Tibial nerve (tissue), 4 donors: ENCODE measurements at regions not wholly inside any gene's neighbourhood (a gene's known extent, or its start where the extent isn't known, plus 50 kb on each side); places are given as distances from the start of the nearest gene placed in this dataset.
"Not testable (repeated sequence)": the region's sequence is repeated elsewhere in the genome, so short reads cannot be mapped to it uniquely, and the experiment has no call there.

Source experiments
- DNase-seq, 2 donors: peaks; one replicate each; pipeline ENCODE4 v3.0.0-alpha.2; 2019; ENCODE audit warnings: low spot score in 2 of 2
- H3K27ac ChIP-seq, 4 donors: fragments of 200-600 bp; sonication (generic) in 3 of 4; one replicate each; pipeline ENCODE4 v1.5.1; 2017 to 2019; ENCODE audit warnings: mild to moderate bottlenecking in 1 of 4
- H3K27me3 ChIP-seq, 2 donors: fragments of 200-600 bp; sonication (generic) in 1 of 2; one replicate each; pipeline versions ENCODE4 v1.5.1 to v1.6.0; 2017 to 2019
- H3K36me3 ChIP-seq, 3 donors: fragments of 200-600 bp; sonication (generic); one replicate each; pipeline ENCODE4 v1.5.1; 2018 to 2019
- H3K4me1 ChIP-seq, 4 donors: fragments of 200-600 bp; sonication (generic) in 3 of 4; one replicate each; pipeline ENCODE4 v1.5.1; 2017 to 2019
- H3K4me3 ChIP-seq, 4 donors: fragments of 200-600 bp; sonication (generic) in 3 of 4; one replicate each; pipeline ENCODE4 v1.5.1; 2017 to 2019; ENCODE audit warnings: mild to moderate bottlenecking in 1 of 4, moderate library complexity in 1 of 4
- H3K9me3 ChIP-seq, 4 donors: fragments of 200-600 bp; sonication (generic) in 3 of 4; one replicate each; pipeline ENCODE4 v1.5.1; 2017 to 2019
- CTCF ChIP-seq, 5 experiments: fragments of 200-600 bp in 3 of 5; fragments of 450-650 bp in 2 of 5; sonication (generic) in 3 of 5; IDR thresholded peaks; one replicate each; pipeline ENCODE4 v1.5.1; 2016 to 2019; ENCODE audit warnings: antibody characterized with exemption in 5 of 5, mild to moderate bottlenecking in 3 of 5, moderate library complexity in 2 of 5
- EP300 ChIP-seq, 2 donors: sonication (generic); formaldehyde crosslinking; IDR thresholded peaks; one replicate each; pipeline ENCODE4 v1.6.1; 2017; ENCODE audit warnings: antibody characterized with exemption in 2 of 2, mild to moderate bottlenecking in 1 of 2
- POLR2A ChIP-seq, 2 donors: fragments of 450-650 bp; IDR thresholded peaks; one replicate each; pipeline ENCODE4 v1.6.1; 2017; ENCODE audit warnings: antibody characterized with exemption in 2 of 2, mild to moderate bottlenecking in 2 of 2, moderate library complexity in 2 of 2
- WGBS, 2 donors: methylation state at CpG; one replicate each; pipeline ENCODE4 v1.1.5; 2018; 5-methylcytosine and 5-hydroxymethylcytosine counted together

- Histone ChIP-seq H3K27ac (no peak overlapping the region), H3K9me3 (no peaks in the 10 kb centered on the region), H3K4me3 (no peak overlapping the region), H3K4me1 (no peaks in the 10 kb centered on the region), H3K36me3 (no peaks in the 10 kb centered on the region), H3K27me3 (no peaks in the 10 kb centered on the region)
- WGBS, 2 donors, result 77 to 78% methylated on average over 4 of the region's 4 CpGs
- TF ChIP-seq POLR2A (IDR thresholded peaks at IDR 0.05) (no peak), EP300 (IDR thresholded peaks at IDR 0.05) (no peak), CTCF (IDR thresholded peaks at IDR 0.05) (no peak)
- no peak for DNase-seq
These were observed 857.3 kb downstream of the FRK start for GRCh38 chr6:115203381-115203780.

- TF ChIP-seq POLR2A (IDR thresholded peaks at IDR 0.05) (no peak), EP300 (IDR thresholded peaks at IDR 0.05) (no peak), CTCF (IDR thresholded peaks at IDR 0.05) (no peak)
- Histone ChIP-seq H3K36me3 (no peaks in the 10 kb centered on the region), H3K9me3 (no peaks in the 10 kb centered on the region), H3K27me3 (no peaks in the 10 kb centered on the region), H3K27ac (no peak overlapping the region), H3K4me3 (no peak overlapping the region), H3K4me1 (no peaks in the 10 kb centered on the region)
- DNase-seq, result no peak
- WGBS, 2 donors, result 63 to 84% methylated on average over 2 of the region's 2 CpGs
These were observed 852.3 kb upstream of the HS3ST5 start for GRCh38 chr6:115194981-115195638.

DNA sequence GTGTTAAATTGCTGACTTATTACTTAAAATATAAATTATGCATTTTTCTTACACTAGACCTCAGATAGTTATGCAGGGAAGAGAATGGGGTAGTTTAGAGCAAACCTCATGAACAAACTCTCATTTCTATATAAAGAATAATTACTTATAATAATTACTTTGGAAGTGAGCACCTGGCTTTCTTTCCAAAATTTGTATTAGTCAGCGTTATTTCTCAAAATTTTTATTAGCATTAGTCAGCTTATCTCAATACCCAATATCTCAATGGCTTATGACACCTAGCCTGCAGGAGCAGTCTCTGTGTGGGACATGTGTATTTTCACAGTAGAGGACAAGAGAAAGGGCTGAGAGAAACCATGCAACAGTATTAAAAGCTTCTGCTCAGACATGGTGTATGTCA, 849.2 kb upstream of the HS3ST5 start:
- H3K4me3 ChIP-seq, result no peak overlapping the region
- no peak overlapping the region for H3K27ac ChIP-seq
- TF ChIP-seq POLR2A (IDR thresholded peaks at IDR 0.05), result no peak
- TF ChIP-seq CTCF (IDR thresholded peaks at IDR 0.05), result no peak
- TF ChIP-seq EP300 (IDR thresholded peaks at IDR 0.05), result no peak
- H3K9me3 ChIP-seq, result no peaks in the 10 kb centered on the region
- 83 to 89% methylated on average over 1 of the region's 1 CpG for WGBS, 2 donors
- no peak for DNase-seq
- no peaks in the 10 kb centered on the region for H3K27me3 ChIP-seq
- H3K4me1 ChIP-seq, result no peaks in the 10 kb centered on the region
- H3K36me3 ChIP-seq, result no peaks in the 10 kb centered on the region

- H3K4me3 ChIP-seq, result no peak overlapping the region
- H3K27me3 ChIP-seq, result no peaks in the 10 kb centered on the region
- no peaks in the 10 kb centered on the region for H3K4me1 ChIP-seq
- TF ChIP-seq EP300 (IDR thresholded peaks at IDR 0.05) (no peak), POLR2A (IDR thresholded peaks at IDR 0.05) (no peak)
- H3K27ac ChIP-seq, result no peak overlapping the region
- 91 to 97% methylated on average over 1 of the region's 1 CpG for WGBS, 2 donors
- no peaks in the 10 kb centered on the region for H3K36me3 ChIP-seq
- DNase-seq, result no peak
- no peaks in the 10 kb centered on the region for H3K9me3 ChIP-seq
These were observed 847.7 kb upstream of the HS3ST5 start for GRCh38 chr6:115190534-115190933.

- not testable (repeated sequence) for DNase-seq, H3K36me3 ChIP-seq, H3K9me3 ChIP-seq, H3K4me3 ChIP-seq, H3K4me1 ChIP-seq, H3K27me3 ChIP-seq, H3K27ac ChIP-seq
- WGBS, 2 donors, result 92 to 93% methylated on average over 18 of the region's 18 CpGs
These were observed 832.6 kb upstream of the HS3ST5 start for GRCh38 chr6:115175456-115175855.

- H3K36me3 ChIP-seq, H3K4me3 ChIP-seq, H3K4me1 ChIP-seq, H3K9me3 ChIP-seq, H3K27me3 ChIP-seq, H3K27ac ChIP-seq, DNase-seq: not testable (repeated sequence)
- WGBS, 2 donors, result 78 to 81% methylated on average over 5 of the region's 5 CpGs
These were observed 823.1 kb upstream of the HS3ST5 start for GRCh38 chr6:115165912-115166311.

- H3K9me3 ChIP-seq, result no peaks in the 10 kb centered on the region
- no peak overlapping the region for H3K4me3 ChIP-seq
- no peaks in the 10 kb centered on the region for H3K4me1 ChIP-seq
- H3K27ac ChIP-seq, result no peak overlapping the region
- H3K36me3 ChIP-seq, result no peaks in the 10 kb centered on the region
- no peak for DNase-seq
- no peaks in the 10 kb centered on the region for H3K27me3 ChIP-seq
- no peak for TF ChIP-seq POLR2A (IDR thresholded peaks at IDR 0.05)
- TF ChIP-seq CTCF (IDR thresholded peaks at IDR 0.05), result no peak
- TF ChIP-seq EP300 (IDR thresholded peaks at IDR 0.05), result no peak
These were observed 816.9 kb upstream of the HS3ST5 start for GRCh38 chr6:115159733-115160132.
